HS-5 (cell line): ENCODE measurements at regions not wholly inside any gene's neighbourhood (a gene's known extent, or its start where the extent isn't known, plus 50 kb on each side); places are given as distances from the start of the nearest gene placed in this dataset.
"Not testable (repeated sequence)": the region's sequence is repeated elsewhere in the genome, so short reads cannot be mapped to it uniquely, and the experiment has no call there.

Source experiments
- DNase-seq: peaks from one replicate; pipeline ENCODE4 v3.0.0-alpha.2; 2012; ENCODE audit warnings: low read depth

DNA sequence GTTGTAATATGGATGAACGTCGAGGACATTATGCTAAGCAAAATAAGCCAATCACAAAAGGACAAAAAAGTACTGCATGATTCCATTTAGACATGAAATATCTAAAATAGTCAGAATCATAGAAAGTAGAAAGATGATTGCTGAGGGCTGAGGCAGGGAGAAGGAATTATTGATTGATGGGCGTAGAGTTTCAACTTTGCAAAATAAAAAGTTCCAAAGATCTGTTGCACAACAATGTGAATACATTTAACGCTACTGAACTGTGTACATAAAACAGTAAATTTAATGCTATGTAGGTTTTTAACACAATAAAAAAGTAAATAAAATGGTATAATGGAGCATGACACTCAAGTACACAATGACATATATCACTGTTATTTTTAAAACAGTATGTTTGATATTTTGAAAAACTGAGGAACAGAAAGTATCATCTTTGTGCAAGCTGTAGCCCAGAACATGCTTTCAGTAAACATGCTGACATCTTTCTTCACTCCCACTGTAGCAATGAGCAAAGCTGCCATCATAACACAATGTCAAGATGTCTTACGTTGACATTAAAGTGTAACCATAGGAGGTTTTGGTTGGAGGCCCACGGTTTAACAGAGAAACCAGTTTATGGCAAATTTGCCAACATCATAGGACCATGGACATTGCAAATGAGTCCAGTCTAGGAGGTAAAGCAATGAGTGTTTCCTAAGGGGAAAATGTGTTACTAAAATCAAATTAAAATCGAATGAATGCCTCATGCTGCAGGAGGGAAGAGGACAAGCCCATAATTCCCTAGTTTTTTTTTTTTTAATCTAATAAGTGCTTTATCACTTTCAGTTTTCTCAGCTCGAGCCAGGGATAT is 125.8 kb upstream of the SGCD start:
- no peak for DNase-seq

DNA sequence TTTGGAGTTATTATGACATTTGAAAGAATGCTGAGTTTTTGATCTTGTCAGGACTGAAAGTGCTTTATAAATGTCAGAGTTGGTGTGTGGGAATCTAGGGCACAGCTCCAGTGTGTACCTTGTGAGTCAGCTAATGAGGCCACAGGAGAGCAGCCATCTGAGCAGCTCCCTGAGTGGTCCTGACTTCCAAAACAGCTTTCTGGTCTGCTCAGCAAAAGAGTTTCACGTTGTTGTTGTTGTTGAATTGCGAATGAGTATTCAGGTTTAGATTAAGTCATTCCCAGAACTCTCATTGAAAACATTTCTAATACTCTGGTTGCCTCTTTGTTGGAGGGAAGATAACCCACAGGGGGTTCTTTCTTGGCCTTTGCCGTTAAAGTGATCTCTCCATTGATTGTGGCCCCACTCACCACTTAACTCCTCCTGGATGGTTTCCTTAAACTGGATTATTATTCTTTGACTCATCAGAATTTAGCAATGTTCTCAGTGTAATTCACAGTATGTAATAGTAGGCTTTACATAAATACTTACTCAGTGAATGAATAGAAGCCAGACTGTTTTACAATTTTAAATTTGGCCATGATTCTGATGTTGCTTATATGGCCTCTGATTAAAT is 125.1 kb upstream of the SGCD start:
- peak; percentile 26 for DNase-seq

DNA sequence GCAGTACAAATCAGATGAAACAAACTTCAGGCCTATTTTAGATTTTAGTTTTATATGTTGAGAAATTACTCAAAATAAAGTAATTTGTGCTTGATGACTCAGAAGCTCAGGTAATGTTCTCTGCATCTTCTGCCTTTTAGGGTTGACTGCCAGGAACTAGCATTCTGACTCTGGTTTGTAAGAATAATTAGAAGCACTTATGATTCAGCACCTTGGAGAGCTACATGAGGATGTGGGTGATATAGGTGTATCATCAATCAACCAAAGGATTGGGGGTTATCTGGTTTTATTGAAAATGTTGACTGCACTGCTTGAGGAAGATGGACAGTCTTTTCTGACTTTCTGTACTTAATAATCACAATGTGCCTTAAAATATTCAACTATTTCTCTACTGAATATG is 118.7 kb upstream of the SGCD start:
- no peak for DNase-seq

GRCh38 chr5:156218367-156219158 is 108.4 kb upstream of the SGCD start:
- DNase-seq, result no peak

GRCh38 chr5:156219483-156220005 is 107.4 kb upstream of the SGCD start:
- no peak for DNase-seq

- DNase-seq, result no peak
Measured at GRCh38 chr5:156221816-156222215, 105.1 kb upstream of the SGCD start.

GRCh38 chr5:156223547-156223946 is 103.4 kb upstream of the SGCD start:
- DNase-seq, result no peak

DNA sequence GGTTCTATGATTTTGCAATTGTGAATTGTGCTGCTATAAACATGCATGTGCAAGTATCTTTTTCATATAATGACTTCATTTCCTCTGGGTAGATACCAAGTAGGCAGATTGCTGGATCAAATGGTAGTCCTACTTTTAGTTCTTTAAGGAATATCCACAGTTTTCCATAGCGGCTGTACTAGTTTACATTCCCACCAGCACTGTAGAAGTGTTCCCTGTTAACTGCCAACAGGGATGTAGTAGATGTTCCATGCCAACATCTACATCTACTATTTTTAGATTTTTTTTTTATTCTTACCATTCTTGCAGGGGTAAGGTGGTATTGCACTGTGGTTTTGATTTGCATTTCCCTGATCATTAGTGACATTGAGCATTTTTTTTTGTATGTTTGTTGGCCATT is 100.5 kb upstream of the SGCD start:
- DNase-seq, result not testable (repeated sequence)

GRCh38 chr5:156230887-156231286 is 96.1 kb upstream of the SGCD start:
- DNase-seq, result no peak

- no peak for DNase-seq
Measured at GRCh38 chr5:156232251-156232869, 94.6 kb upstream of the SGCD start.

- DNase-seq, result no peak
Measured at GRCh38 chr5:156237361-156237760, 89.6 kb upstream of the SGCD start.

GRCh38 chr5:156239800-156240199 is 87.2 kb upstream of the SGCD start:
- no peak for DNase-seq

DNA sequence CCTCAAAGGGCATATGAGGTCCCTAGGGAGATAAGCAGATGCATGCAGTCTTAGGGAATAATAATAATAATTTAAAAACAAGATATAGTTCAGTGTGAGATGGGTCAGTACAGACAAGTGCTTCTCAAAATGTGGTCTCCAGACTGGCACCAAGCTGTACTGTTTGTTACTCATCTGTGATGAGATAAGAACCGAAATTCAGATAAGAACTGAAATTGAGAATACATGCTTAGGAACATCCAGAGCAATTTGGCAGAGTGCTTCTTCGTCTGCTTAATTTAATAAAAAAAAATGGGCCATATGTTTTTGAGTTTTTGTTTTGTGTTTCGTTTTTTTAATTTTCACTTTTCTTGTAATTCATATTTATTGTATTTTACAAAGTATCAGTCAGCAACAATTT is 86.5 kb upstream of the SGCD start:
- DNase-seq, result no peak

- DNase-seq, result no peak
Measured at GRCh38 chr5:156241266-156241665, 85.7 kb upstream of the SGCD start.

DNA sequence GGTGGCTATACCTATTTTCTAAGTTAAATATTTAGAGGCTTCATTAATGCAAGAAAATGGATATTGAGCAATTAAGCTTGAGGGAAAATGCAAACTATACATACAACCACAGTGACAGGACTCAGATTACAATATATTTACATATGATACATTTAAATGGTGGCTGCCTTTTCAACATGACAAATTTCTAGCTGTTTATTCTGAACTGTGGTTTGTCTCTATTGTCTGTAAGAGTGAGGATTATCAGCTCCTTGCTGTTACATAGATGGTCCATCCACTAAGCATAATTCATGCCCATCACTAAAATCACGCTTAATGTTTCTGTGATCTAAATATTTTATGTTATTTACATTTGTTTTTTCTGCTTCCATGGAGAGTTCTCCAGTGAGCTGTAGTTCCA is 81.1 kb upstream of the SGCD start:
- DNase-seq, result no peak

DNA sequence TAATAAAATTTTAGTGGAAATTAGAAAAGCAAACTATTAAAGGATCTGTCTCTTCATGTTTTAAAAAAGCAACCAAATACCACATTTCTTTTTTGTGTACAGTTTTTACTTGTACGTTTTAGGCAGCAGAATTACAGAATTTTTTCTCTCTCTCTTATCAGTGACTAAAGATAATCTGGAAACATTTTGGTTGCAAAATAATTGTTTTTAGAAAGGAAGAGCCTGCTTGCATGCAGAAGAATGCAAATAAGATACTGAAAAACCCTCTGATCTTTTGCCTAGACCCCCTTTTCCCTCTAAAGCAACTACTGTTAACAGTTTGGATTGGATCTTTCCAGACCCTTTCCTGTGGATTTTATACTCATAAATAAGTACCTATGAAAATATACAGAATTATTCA is 75.9 kb upstream of the SGCD start:
- DNase-seq, result no peak

GRCh38 chr5:156253130-156253529 is 73.8 kb upstream of the SGCD start:
- no peak for DNase-seq

DNA sequence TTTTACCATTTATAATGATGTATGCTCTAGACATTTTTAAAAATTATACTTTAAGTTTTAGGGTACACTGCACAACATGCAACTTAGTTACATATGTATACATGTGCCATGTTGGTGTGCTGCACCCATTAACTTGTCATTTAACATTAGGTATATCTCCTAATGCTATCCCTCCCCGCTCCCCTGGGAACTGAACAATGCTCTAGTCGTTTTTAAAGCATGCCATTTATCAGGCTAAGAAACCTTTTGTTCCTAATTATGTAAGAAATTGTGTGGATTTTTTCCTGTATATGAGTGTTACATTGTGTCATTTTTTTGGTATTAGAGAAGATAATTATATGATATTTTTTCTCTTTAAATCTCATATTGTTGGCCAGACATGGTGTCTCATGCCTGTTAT is 72.8 kb upstream of the SGCD start:
- DNase-seq, result no peak

DNA sequence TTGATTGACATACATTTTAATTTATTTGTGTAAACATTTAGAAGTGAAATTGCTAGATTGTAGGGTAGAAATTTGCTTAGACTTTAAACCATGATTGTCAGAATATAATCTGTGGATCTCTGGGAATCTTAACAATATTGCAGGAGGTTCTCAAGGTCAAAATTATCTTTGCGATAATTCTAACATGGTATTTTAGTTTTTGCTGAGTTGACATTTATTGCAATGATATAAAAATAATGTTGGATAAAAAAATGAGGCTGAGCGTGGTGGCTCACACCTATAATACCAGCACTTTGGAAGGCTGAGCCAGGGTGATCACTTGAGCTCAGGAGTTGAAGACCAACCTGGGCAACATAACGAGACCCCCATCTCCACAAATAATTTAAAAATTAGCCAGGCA is 70.3 kb upstream of the SGCD start:
- no peak for DNase-seq

GRCh38 chr5:156258934-156259333 is 68.0 kb upstream of the SGCD start:
- no peak for DNase-seq

GRCh38 chr5:156259618-156260017 is 67.3 kb upstream of the SGCD start:
- DNase-seq, result no peak

GRCh38 chr5:156261275-156261939 is 65.6 kb upstream of the SGCD start:
- DNase-seq, result no peak
